ENCODE measurements at regions not wholly inside any gene's neighbourhood (a gene's known extent, or its start where the extent isn't known, plus 50 kb on each side); places are given as distances from the start of the nearest gene placed in this dataset.
"Not testable (repeated sequence)": the region's sequence is repeated elsewhere in the genome, so short reads cannot be mapped to it uniquely, and the experiment has no call there.

DNA sequence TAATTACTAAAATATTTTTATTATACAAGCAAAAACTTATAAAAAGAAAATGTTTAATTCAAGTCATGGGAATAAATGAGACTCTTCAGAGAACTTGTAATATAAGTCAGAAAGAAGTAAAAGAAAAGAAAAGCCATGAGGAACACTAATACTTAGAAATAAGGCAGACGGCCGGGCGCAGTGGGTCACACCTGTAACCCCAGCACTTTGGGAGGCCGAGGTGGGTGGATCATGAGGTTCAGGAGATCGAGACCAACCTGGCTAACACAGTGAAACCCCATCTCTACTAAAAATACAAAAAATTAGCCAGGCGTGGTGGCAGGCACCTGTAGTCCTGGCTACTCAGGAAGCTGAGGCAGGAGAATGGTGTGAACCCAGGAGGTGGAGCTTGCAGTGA, 528.6 kb downstream of the IRS2 start:
- TF ChIP-seq, protein P1, sequence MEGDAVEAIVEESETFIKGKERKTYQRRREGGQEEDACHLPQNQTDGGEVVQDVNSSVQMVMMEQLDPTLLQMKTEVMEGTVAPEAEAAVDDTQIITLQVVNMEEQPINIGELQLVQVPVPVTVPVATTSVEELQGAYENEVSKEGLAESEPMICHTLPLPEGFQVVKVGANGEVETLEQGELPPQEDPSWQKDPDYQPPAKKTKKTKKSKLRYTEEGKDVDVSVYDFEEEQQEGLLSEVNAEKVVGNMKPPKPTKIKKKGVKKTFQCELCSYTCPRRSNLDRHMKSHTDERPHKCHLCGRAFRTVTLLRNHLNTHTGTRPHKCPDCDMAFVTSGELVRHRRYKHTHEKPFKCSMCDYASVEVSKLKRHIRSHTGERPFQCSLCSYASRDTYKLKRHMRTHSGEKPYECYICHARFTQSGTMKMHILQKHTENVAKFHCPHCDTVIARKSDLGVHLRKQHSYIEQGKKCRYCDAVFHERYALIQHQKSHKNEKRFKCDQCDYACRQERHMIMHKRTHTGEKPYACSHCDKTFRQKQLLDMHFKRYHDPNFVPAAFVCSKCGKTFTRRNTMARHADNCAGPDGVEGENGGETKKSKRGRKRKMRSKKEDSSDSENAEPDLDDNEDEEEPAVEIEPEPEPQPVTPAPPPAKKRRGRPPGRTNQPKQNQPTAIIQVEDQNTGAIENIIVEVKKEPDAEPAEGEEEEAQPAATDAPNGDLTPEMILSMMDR (IDR thresholded peaks at IDR 0.05) = not testable (repeated sequence)
- not testable (repeated sequence) for TF ChIP-seq POLR2A, EP300 (IDR thresholded peaks at IDR 0.05)
